GM18498 (cell line): ENCODE measurements at regions not wholly inside any gene's neighbourhood (a gene's known extent, or its start where the extent isn't known, plus 50 kb on each side); places are given as distances from the start of the nearest gene placed in this dataset.
"Not testable (repeated sequence)": the region's sequence is repeated elsewhere in the genome, so short reads cannot be mapped to it uniquely, and the experiment has no call there.

Experiments
- ATAC-seq: cut with Tn5 transposase; IDR thresholded peaks from one replicate; pipeline ENCODE4 v1.9.1; 2021; ENCODE audit warnings: mild to moderate bottlenecking, moderate library complexity; ENCODE audit not compliant: unreplicated experiment

DNA sequence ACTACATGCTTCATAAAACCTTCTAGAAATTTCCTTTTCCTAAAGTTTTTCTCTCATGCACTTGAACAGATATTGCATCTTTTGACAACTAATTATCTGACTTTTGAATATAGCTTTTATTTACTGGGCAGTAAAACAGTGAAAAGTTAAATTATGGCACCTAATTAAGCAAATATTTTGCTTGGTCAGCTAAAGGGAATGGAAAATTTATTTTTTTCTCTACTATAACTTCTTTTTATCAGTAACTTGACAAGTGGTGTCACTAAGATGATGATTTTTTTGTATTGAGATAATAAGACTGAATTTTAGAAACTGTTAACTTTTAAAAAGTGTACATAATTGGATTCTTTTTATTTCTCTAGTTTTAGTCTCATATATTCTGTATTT lies 351.6 kb downstream of the PIK3C3 start:
- no peak for ATAC-seq

DNA sequence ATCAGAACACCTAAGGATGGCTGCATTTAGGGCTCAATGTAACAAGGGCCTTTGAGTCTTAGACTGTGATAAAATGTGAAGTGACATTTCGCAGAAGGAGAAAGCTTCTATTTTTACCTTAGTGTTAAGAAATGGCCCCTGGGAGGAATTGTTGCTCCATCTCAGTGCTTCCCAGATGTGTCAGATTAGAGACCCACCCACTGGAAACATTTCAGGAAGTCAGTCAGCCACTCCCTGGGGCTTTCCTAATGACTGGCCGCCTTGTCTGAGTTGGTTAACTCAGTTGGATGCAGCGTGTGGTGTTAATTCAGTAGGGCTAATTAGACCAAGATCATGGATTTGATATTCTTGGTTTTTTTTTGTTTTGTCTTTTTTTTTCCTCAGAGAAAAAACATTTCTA lies 355.9 kb downstream of the PIK3C3 start:
- ATAC-seq: no peak

DNA sequence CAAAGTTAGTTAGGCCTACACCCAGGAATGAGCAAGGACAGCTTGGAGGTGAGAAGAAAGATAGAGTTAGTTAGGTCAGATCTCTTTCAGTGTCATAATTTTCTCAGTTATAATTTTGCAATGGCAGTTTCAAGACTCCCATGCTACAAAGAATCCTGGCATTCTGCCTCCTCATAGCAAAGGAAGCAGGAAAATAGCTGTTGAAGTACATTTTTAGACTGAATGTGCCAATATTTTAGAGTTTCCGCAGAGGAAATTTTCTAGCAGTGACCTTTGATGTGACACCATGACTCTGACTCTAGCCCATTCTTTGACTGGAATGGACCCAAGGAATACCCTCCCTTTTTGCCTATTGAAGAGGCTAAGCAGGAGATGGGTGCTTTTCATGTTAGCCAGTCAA lies 371.7 kb downstream of the PIK3C3 start:
- ATAC-seq: no peak

DNA sequence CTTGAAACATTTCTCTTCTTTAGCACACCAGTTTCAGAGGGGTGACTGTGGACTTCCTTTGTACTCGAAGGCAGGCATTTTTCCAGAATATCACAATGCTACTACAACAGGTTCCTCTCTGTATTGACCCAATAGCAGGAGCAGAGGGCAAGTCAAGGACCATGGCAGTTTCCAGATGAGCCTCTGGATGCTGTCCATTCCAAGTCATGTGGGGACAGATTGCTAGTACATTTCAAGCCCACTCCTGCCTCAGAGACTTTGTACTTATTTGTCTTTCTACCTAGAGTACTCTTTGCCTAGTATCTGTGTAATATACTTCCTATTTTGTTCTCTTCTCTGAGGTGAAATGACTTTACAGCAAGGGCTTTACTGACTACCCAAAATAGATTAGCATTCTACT lies 373.9 kb downstream of the PIK3C3 start:
- no peak for ATAC-seq

DNA sequence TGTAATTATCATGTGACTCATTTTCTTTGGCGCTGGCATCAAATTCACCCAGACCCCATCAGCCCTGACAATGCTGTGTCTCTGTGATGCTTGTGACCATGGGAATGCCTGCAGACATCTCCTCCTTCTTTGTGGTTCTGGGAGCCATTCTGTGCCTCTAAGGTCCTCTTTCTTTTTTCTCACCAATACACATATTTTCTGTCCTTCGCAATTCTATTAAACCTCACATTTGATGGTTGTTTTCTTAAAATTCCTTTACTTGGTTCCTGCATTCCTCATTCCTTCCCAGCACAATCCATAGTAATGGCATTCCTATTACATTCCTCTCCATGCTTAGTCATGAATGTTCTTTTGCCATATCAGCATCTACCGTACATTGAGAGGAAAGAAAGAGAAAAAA lies 375.3 kb downstream of the PIK3C3 start:
- ATAC-seq: no peak

DNA sequence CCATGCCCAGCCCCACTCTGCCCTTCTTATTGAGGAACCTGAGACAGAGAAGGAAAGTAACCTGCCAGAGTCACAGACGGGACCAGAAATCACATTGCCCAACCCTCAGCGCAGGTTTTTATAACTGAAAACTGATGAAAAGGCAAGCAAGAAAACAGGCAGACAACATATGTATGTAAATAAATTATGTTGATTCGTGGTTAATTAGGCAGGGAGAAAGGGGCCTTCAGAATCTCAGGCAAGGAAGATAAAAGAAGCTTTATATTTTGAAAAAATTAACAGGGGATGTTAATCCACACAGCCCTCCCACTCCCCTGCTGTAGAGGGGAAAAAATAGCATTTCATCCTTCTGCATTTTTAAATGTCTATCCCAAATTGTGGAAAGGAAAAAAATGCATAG lies 378.5 kb downstream of the PIK3C3 start:
- ATAC-seq: no peak

DNA sequence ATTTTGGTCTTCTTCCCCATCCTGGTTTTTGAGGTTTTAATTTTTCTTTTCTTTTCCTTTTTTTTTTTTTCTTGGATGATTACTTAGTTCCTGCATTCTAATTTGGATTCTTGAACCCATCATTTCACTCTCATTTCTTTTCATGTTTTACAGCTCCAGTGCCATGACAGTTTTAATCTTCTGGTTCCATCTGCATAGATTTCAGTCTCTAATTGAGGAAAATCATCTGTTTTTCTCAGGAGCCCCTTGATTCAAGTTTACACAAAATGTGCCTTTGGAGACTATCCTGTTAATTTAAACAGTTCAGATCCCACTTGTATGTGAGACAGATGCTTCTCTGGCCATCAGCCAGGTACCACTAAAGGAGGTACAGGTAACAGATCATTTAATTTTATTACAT lies 379.9 kb downstream of the PIK3C3 start:
- ATAC-seq: no peak

DNA sequence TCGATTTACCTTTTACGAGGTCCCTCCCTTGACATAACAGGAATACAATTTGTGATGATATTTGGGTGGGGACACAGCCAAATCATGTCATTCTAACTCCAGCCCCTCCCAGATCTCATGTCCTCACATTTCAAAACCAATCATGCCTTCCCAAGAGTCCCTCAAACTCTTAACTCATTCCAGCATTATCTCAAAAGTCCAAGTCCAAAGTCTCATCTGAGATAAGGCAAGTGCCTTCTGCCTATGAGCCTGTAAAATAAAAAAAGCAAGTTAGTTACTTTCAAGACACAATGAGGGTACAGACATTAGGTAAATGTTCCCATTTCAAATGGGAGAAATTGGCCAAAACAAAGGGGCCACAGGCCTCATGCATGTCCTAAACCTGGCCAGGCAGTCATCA lies 381.1 kb downstream of the PIK3C3 start:
- ATAC-seq: no peak

DNA sequence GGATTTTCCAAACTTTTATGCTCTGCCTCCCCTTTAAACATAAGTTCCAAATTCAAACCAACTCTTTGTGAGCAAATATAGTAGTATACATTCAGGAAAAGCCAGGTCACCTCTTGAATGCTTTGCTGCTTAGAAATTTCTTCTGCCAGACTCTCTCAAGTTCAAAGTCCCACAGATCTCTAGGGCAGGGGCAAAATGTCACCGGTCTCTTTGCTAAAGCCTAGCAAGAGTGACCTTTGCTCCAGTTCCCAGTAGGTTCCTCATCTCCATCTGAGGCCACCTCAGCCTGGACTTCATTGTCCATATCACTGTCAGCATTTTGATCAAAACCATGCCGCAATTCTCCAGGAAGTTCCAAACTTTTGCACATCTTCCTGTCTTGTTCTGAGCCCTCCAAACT lies 382.3 kb downstream of the PIK3C3 start:
- not testable (repeated sequence) for ATAC-seq

DNA sequence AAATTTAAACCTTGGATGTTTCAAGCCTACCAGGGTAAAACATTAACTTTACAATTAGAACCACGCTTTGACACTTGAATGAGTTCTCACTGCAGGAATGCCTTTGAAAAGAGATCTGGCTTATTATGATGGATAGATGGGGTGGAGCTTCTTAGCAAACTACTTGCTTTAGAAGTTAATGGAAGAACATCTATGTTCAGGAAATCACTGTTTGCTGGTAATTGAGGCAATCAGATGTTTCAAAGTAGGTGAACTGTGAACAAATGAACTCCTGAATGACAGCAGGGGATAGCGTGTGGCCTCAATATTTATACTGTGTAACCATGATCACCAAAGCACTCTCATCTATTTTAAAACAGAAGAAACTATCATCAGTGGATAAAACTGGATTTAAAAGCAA lies 383.6 kb downstream of the PIK3C3 start:
- ATAC-seq: no peak

DNA sequence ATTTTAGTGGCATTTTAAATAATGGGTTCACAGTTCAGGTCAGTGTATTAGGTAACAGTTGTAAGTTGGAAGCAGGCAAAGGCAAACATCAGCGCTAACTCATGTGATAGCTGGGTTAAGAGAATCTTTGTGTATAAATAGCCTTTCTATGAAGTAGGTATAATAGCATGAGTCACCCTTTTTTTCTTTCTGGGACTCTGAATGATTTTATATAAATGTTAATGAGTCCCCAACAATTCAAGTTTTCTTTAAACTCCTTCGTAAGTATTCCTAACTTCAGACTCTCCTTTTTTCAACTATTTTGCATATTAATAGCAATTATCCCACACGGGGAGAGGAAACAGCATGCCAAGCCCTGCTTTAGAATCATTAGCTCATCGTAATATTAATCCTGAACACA lies 384.3 kb downstream of the PIK3C3 start:
- no peak for ATAC-seq

DNA sequence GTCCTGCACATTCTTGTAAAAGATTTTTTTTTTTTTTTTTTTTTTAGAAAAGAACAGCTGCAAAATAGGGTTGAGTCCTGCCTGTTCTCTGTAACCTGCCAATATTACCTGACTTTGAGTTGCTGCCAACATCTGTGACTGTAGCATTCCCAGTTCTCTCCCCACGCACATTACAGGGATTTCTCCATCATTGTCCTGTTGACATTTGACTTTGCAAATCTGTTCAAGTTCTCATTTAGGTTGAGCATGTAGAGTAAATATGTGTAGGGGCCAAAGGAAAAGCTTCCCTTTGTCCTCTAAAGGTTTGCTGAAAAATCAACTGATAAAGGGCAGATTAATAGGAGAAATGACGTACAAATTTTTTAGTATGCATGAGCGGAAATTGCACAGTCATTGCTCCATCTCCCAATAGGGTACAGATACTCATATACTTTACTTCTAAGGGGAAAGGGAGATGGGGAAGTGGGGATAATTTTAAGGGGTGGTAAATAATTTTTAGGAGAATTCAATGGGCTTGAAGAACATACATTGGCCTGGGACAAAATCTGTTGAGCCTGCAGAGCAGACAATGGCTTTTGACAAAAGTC lies 385.5 kb downstream of the PIK3C3 start:
- no peak for ATAC-seq

DNA sequence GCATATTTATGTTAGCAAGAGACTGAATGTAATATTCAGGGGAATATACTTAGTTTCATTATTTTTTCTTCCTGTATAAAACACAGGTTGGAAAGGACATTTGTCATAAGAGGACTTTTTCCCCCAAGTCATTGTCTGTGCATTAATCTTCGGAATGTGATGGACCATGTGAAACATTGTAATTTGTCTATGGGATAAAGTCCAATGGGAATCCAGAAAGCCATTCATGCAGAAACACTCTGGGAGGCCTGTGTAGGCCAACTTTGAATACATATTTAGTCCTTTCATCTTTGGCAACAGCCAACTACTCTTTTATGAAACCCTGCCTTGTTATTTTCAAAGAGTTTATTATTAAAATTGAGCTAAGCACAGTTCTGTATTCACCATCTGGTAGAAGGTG lies 386.4 kb downstream of the PIK3C3 start:
- no peak for ATAC-seq

DNA sequence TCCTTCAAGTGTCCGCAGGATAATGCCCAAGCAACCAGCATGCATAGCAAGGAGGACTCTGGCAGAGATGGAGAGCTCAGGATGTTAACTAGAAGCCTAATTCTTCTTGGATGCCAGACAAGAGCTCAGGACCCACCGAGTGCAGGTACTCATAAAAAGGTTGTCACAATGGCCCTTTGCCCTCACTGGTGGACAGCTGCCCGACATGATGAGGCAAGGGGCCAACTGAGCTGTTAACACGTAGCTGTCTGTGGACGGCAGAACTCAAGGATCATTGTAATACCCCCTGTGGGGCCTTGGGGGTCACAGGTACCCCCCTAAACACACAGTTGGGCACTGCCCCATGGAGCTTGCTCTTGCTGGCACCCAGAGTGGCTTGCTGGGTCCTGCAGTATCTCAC lies 393.7 kb downstream of the PIK3C3 start:
- ATAC-seq: no peak

DNA sequence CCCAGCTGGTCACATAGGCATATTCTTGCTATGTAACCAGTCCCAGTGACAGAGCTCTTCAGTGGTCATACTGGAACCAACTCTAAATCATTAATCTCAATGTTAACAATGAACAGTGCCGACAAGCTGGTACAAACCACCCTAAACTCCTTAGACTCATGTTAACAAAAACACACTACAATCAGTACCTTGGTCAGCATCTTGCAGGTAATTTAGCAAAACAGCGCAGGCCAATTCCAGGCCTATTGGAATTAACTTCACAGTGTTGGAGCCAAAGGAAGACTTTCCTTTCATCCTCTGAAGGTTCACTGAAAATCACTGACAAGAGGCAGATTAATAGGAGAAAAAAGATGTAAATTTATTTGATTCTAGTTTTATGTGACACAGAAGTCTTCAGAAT lies 396.4 kb downstream of the PIK3C3 start:
- no peak for ATAC-seq

DNA sequence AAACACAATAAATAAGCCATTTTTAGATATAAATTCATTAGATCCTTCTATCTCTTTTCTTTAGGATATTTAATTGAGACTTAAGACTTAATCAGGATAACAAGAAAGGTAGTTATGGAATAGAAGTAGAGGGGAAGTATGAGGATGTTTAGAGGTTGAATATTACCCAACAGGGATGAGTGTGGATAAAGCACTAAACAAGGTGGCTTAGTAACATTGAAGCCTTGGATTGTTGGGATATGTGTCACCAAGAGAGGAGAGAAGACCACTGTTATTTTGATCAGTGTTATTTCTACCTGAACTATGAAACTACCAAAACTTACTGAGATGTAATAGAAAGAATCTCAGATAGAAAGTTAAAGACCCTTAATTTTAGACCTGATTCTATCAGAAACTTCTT lies 405.7 kb downstream of the PIK3C3 start:
- no peak for ATAC-seq

DNA sequence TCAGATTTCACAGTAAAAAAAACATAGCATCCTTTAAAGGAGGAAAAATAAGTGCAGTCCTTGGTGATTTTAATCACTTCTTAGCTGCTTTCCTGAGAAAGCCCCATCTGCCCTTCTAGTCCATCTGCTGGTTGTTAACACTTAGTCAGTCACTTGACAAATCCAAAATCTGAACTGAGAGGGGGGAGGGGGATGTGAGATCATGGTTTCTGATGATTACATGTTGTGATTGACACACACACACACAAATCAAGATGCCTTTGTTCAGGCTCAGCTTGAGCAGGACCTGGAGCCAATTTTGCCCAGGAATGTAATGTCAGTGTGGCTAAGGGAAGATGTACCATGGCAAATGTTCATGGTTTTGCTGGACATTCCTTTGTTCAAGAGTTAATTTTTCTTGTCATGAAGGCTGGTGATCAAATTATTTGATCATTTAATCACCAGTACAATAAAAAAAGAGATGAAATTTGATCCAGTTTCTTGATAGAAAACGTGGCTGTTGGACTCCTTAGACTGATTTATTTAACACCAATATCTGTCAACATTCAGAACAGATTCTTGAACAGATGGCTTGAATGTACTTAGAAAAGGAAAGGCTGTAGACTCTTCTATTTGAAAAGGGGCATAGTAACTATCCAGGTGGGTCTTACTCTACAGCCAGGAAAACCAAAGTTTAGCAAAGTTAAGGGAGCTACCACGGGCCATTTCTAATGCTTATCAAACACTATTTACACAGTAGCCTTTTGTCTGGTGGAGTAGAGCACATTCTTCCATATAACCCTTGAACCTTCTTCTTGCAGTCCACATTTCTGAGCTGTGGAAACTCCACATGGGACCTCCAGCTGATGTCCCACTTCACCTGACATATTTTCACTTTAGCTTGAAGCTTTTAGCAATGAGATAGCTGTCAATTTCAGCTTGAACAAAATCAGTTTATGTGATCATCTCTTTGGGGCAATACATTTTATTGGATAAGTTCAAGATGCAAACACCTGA lies 408.7 kb downstream of the PIK3C3 start:
- ATAC-seq: no peak

DNA sequence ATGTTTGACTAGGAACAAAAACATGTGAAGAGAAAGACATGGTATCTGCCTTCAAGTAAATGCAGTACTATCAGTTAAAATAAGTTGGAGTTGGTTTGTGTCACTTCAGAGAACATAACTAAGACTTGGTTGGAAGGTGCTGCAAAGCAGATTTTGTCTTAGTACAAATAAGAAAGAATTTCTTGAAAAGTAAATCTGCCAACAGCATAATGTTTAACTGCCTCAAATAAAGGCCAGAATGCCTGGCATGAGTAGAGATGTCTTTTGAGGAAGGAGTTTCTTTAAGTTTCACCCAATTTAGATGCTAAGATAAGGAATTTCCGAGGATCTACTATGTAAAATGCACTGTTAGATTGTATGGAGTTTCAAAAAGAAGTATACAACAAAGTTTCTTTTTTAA lies 409.7 kb downstream of the PIK3C3 start:
- ATAC-seq: no peak

DNA sequence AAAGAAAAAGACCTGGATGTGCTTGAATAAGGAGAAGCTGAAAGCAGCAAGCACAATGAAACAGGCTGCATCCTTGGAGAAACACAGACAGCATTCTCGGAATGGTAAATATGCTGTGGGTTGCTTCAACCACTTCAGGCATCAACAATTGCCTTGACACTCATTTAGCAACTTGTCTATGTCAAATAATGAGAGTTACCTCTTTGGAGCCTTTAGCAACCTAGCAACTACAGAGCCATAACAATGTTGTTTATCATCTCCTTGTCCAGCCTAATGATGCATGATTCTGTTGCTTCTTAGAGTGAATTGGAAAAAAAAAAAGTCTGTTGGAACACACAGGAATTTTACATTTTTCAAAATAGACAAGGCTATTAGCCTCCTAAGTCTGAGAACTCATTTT lies 410.6 kb downstream of the PIK3C3 start:
- ATAC-seq: no peak

DNA sequence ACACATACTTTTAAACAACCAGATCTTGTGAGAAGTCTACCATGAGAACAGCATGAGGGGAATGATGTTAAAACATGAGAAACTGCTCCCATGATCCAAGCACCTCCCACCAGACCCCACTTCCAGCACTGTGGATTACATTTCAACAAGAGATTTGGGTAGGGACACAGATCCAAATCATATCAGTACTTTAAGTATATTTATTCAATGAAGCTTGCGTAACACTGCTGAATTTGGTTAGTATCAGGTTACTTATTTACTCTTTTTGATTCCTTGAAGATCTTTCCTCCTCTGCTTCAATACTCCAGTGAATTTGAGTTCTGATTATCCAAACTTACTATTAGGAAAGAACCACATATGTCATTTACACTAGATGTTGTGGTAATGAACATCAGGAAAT lies 418.6 kb downstream of the PIK3C3 start:
- ATAC-seq: no peak

DNA sequence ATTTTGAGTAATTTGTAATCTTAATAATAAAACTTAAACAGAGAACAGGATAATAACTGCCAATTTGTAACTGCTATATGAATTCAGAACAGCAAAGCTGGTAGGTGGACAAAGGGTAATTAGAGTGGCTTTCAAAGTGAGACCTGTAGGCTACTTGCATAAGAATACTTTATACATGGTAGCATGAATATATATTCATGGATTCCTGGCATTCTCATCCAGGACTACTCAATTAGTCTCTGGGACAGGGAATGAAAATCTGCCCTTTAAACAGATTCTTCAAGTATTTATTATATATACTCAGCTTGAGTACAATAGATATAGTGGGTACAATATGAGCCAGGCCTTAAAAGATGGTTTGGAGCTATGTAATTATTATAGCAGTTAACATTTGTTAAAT lies 419.9 kb downstream of the PIK3C3 start:
- ATAC-seq: no peak

DNA sequence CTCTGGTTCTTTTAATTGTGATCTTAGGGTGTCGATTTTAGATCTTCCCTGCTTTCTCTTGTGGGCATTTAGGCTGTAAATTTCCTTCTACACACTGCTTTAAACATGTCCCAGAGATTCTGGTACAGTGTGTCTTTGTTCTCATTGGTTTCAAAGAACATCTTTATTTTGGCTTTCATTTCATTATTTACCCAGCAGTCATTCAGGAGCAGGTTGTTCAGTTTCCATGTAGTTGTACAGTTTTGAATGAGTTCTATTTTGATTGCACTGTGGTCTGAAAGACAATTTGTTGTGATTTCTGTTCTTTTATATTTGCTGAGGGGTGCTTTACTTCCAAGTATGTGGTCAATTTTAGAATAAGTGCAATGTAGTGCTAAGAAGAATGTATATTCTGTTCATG lies 423.8 kb downstream of the PIK3C3 start:
- ATAC-seq: not testable (repeated sequence)

DNA sequence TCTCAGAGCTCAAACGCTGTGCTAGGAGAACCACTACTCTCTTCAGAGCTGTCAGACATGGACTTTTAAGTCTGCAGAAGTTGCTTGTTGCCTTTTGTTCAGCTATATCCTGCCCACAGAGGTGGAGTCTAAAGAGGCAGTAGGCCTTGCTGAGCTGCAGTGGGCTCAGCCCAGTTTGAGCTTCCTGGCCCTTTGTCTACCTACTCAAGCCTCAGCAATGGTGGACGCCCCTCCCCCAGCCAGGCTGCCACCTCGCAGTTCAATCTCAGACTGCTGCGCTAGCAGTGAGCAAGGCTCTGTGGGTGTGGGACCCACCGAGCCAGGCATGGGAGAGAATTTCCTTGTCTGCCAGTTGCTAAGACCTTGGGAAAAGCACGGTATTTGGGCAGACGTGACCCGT lies 426.2 kb downstream of the PIK3C3 start:
- ATAC-seq: not testable (repeated sequence)
